ENCODE measurements at regions not wholly inside any gene's neighbourhood (a gene's known extent, or its start where the extent isn't known, plus 50 kb on each side); places are given as distances from the start of the nearest gene placed in this dataset.

- no peaks in the 10 kb centered on the region for H4K20me1 ChIP-seq (ENCODE audit: control insufficient read depth, insufficient read depth, low read length, poor library complexity, severe bottlenecking)
- H3K4me3 ChIP-seq (ENCODE audit: control extremely low read depth in 1 of 5, extremely low read depth in 1 of 5, insufficient read depth in 1 of 5, low read depth in 2 of 5, low read length in 4 of 5): no peak overlapping the region
- CTCF ChIA-PET: no interaction called here
- H3K79me2 ChIP-seq (ENCODE audit: control insufficient read depth, insufficient read depth, low read length): no peaks in the 10 kb centered on the region
- no peak overlapping the region for H3K27ac ChIP-seq (ENCODE audit: low read length in 2 of 2)
- ATAC-seq (ENCODE audit: low read depth): no peak
- POLR2A ChIA-PET: no interaction called here
- H3K36me3 ChIP-seq (replicated peaks in 1 of 2; ENCODE audit: control extremely low read depth in 1 of 2, control insufficient read depth in 1 of 2, extremely low read depth in 1 of 2, insufficient read depth in 2 of 2, low read length in 1 of 2): no peaks in the 10 kb centered on the region
- no peaks in the 10 kb centered on the region for H3K9me3 ChIP-seq (ENCODE audit: control extremely low read depth in 1 of 3, control insufficient read depth in 2 of 3, insufficient read depth in 1 of 3, low read length in 2 of 3)
- TF ChIP-seq CTCF (IDR thresholded peaks at IDR 0.05) (no peak), EZH2 (IDR thresholded peaks at IDR 0.05; ENCODE audit: borderline replicate concordance, insufficient read depth, low read depth, low read length, poor library complexity, severe bottlenecking) (no peak)
- H3K27ac Mint-ChIP-seq: no peak overlapping the region
- no peaks in the 10 kb centered on the region for H3K27me3 ChIP-seq (replicated peaks in 1 of 4; ENCODE audit: control extremely low read depth in 1 of 4, control insufficient read depth in 3 of 4, insufficient read depth in 4 of 4, low read length in 3 of 4)
- H3K4me2 ChIP-seq (replicated peaks; ENCODE audit: low read depth, low read length, poor library complexity, severe bottlenecking): no peak overlapping the region
- intact Hi-C loops (cut with micrococcal nuclease): no loop called here
- DNase-seq: no peak
- no peak overlapping the region for H3K9ac ChIP-seq (ENCODE audit: low read length)
- H3K9me3 Mint-ChIP-seq (ENCODE audit: insufficient read depth): no peaks in the 10 kb centered on the region
- H3K4me3 Mint-ChIP-seq: no peak overlapping the region
- H3K4me1 Mint-ChIP-seq: no peaks in the 10 kb centered on the region
- no peak overlapping the region for H2AFZ ChIP-seq (ENCODE audit: insufficient read depth, low read depth, low read length, poor library complexity, severe bottlenecking)
- H3K4me1 ChIP-seq (ENCODE audit: control insufficient read depth in 2 of 2, insufficient read depth in 2 of 2, low read length in 2 of 2): no peaks in the 10 kb centered on the region
- WGBS (ENCODE audit: insufficient coverage): 29% methylated on average over 1 of the region's 3 CpGs
- peaks cover 19% of the 10 kb centered on the region for H3K27me3 Mint-ChIP-seq
Observed at GRCh38 chr6:142644866-142645265, 300.1 kb downstream of the HIVEP2 start.

- Histone ChIP-seq H3K36me3 (replicated peaks in 1 of 2; ENCODE audit: control extremely low read depth in 1 of 2, control insufficient read depth in 1 of 2, extremely low read depth in 1 of 2, insufficient read depth in 2 of 2, low read length in 1 of 2) (no peaks in the 10 kb centered on the region), H3K4me1 (ENCODE audit: control insufficient read depth in 2 of 2, insufficient read depth in 2 of 2, low read length in 2 of 2) (no peaks in the 10 kb centered on the region), H2AFZ (ENCODE audit: insufficient read depth, low read depth, low read length, poor library complexity, severe bottlenecking) (no peak overlapping the region), H3K4me3 (ENCODE audit: control extremely low read depth in 1 of 5, extremely low read depth in 1 of 5, insufficient read depth in 1 of 5, low read depth in 2 of 5, low read length in 4 of 5) (no peak overlapping the region), H3K27me3 (replicated peaks in 1 of 4; ENCODE audit: control extremely low read depth in 1 of 4, control insufficient read depth in 3 of 4, insufficient read depth in 4 of 4, low read length in 3 of 4) (no peaks in the 10 kb centered on the region), H4K20me1 (ENCODE audit: control insufficient read depth, insufficient read depth, low read length, poor library complexity, severe bottlenecking) (no peaks in the 10 kb centered on the region), H3K79me2 (ENCODE audit: control insufficient read depth, insufficient read depth, low read length) (no peaks in the 10 kb centered on the region), H3K9me3 (ENCODE audit: control extremely low read depth in 1 of 3, control insufficient read depth in 2 of 3, insufficient read depth in 1 of 3, low read length in 2 of 3) (no peaks in the 10 kb centered on the region), H3K4me2 (replicated peaks; ENCODE audit: low read depth, low read length, poor library complexity, severe bottlenecking) (no peak overlapping the region), H3K9ac (ENCODE audit: low read length) (no peak overlapping the region), H3K27ac (ENCODE audit: low read length in 2 of 2) (no peak overlapping the region)
- intact Hi-C loops (cut with micrococcal nuclease): no loop called here
- ChIA-PET POLR2A (no interaction called here), CTCF (no interaction called here)
- DNase-seq: no peak
- TF ChIP-seq CTCF (IDR thresholded peaks at IDR 0.05): no peak
- TF ChIP-seq EZH2 (IDR thresholded peaks at IDR 0.05; ENCODE audit: borderline replicate concordance, insufficient read depth, low read depth, low read length, poor library complexity, severe bottlenecking): no peak
- H3K9me3 Mint-ChIP-seq (ENCODE audit: insufficient read depth): no peaks in the 10 kb centered on the region
- no peak for ATAC-seq (ENCODE audit: low read depth)
- peaks cover 17% of the 10 kb centered on the region for H3K27me3 Mint-ChIP-seq
- H3K27ac Mint-ChIP-seq: no peak overlapping the region
- WGBS (ENCODE audit: insufficient coverage): 86% methylated on average over 1 of the region's 2 CpGs
- no peak overlapping the region for H3K4me3 Mint-ChIP-seq
- H3K4me1 Mint-ChIP-seq: no peaks in the 10 kb centered on the region
Observed at GRCh38 chr6:142645663-142646062, 299.3 kb downstream of the HIVEP2 start.
